HG03159 (cell line): ENCODE measurements at regions not wholly inside any gene's neighbourhood (a gene's known extent, or its start where the extent isn't known, plus 50 kb on each side); places are given as distances from the start of the nearest gene placed in this dataset.

Experiments
- ATAC-seq: cut with Tn5 transposase; IDR thresholded peaks from one replicate; pipeline ENCODE4 v1.9.1; 2021; ENCODE audit warnings: mild to moderate bottlenecking, moderate library complexity; ENCODE audit not compliant: unreplicated experiment

DNA sequence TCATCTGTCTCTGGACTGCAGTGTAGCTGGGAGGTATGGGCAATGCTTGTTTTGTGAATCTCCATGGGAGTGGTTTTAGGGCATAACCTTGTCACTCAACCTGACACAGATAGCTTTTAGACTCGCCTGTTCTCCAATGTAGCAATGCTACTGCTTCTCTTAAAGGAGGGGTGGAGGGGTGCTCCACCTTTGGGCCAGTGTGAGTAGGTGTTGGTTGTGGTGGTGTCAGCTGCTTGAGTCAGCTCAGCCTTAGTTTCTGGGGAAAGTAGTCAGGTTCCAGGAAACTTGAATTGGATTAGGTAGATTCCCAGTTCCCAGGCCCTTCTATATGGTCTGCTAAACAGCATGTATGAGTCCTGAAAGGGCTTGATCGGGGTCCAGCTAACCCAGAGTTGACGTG, 91.1 kb upstream of the PLPPR1 start:
- no peak for ATAC-seq

- ATAC-seq = no peak
Measured at GRCh38 chr9:100938507-100938906, 90.0 kb upstream of the PLPPR1 start.

DNA sequence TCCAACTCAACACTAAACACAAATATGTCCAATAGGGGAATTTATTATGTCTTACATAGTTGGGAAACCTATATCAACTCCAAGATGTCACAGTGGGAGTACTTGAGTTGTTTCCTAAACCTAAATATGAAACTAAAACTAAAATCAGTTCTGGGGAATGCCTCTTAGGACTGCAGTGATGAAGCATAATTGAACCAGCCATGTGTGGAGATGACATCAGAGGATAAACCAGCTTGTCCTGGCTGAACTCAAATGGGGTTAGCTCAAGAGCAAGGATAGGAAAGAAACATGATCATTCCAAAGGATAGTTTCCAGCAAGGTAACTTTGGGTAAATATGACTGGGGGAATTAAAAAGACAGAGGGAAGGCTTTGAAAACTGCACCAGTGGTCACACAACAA, 88.9 kb upstream of the PLPPR1 start:
- no peak for ATAC-seq

GRCh38 chr9:100959226-100959625, 69.3 kb upstream of the PLPPR1 start:
- no peak for ATAC-seq
